ENCODE measurements at regions not wholly inside any gene's neighbourhood (a gene's known extent, or its start where the extent isn't known, plus 50 kb on each side); places are given as distances from the start of the nearest gene placed in this dataset.

- Histone ChIP-seq H4K20me1 (replicated peaks; ENCODE audit: control insufficient read depth, extremely low read depth, insufficient read depth, low read length) (no peaks in the 10 kb centered on the region), H3K4me1 (ENCODE audit: control insufficient read depth, extremely low read depth, insufficient read depth, low read length) (no peaks in the 10 kb centered on the region), H3K27me3 (ENCODE audit: control insufficient read depth in 2 of 2, insufficient read depth in 2 of 2, low read length in 2 of 2) (no peaks in the 10 kb centered on the region), H3K79me2 (ENCODE audit: control insufficient read depth, insufficient read depth, low read length) (no peaks in the 10 kb centered on the region), H3K4me3 (replicated peaks in 1 of 3; ENCODE audit: insufficient read depth in 1 of 3, low read depth in 1 of 3, low read length in 3 of 3) (no peak overlapping the region), H3K27ac (ENCODE audit: insufficient read depth, low read depth, low read length) (no peak overlapping the region), H3K9me3 (replicated peaks; ENCODE audit: control insufficient read depth, insufficient read depth, low read length) (no peaks in the 10 kb centered on the region), H3K4me2 (ENCODE audit: insufficient read depth, low read length) (no peak overlapping the region), H3K36me3 (ENCODE audit: control insufficient read depth in 2 of 2, extremely low read depth in 1 of 2, insufficient read depth in 2 of 2, low read length in 2 of 2) (no peaks in the 10 kb centered on the region), H3K9me1 (replicated peaks; ENCODE audit: control insufficient read depth, extremely low read depth, insufficient read depth, low read length) (no peaks in the 10 kb centered on the region), H3K9ac (replicated peaks; ENCODE audit: extremely low read depth, insufficient read depth, low read length) (no peak overlapping the region), H2AFZ (ENCODE audit: low read depth, low read length) (no peak overlapping the region)
- intact Hi-C loops (cut with micrococcal nuclease) (no loop called here), dilution Hi-C loops (cut with MboI; ENCODE audit: extremely low pct_ligation_motif_present, low sequenced_read_pairs) (no loop called here)
- TF ChIP-seq FOS (IDR thresholded peaks at IDR 0.05; ENCODE audit: borderline replicate concordance, insufficient read depth, low read length) (no peak), CTCF (IDR thresholded peaks at IDR 0.05; ENCODE audit: extremely low read depth in 1 of 2, insufficient read depth in 1 of 2, low read depth in 1 of 2, low read length in 2 of 2) (no peak), GATA2 (IDR thresholded peaks at IDR 0.05; ENCODE audit: insufficient read depth, insufficient read length, low read depth, low read length) (no peak), JUN (IDR thresholded peaks at IDR 0.05; ENCODE audit: borderline replicate concordance, insufficient read depth, insufficient read length, low read depth) (no peak), POLR2A (IDR thresholded peaks at IDR 0.05; ENCODE audit: low read depth, low read length) (no peak), EZH2 (IDR thresholded peaks at IDR 0.05; ENCODE audit: borderline replicate concordance, low read depth, low read length, severe bottlenecking) (no peak), POLR2AphosphoS5 (IDR thresholded peaks at IDR 0.05; ENCODE audit: insufficient read depth, low read depth, low read length) (no peak), MYC (IDR thresholded peaks at IDR 0.05; ENCODE audit: low read depth, low read length) (no peak)
- TF ChIP-seq, protein P1, sequence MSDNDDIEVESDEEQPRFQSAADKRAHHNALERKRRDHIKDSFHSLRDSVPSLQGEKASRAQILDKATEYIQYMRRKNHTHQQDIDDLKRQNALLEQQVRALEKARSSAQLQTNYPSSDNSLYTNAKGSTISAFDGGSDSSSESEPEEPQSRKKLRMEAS (IDR thresholded peaks at IDR 0.05; ENCODE audit: insufficient read depth, insufficient read length) = no peak
- FAIRE-seq = no peak
- POLR2A ChIA-PET = no interaction called here
- CTCF ChIA-PET = interaction anchor here (1.7 kb wide), 1 partner anchor 16 kb away, joined by 3 read pairs; no protein-coding TSS in a partner anchor
- DNase-seq (ENCODE audit: low read depth, low spot score) = no peak
- BruUV-seq (replicated peaks) = no TSS peak
Observed at GRCh38 chr2:168373468-168373867, 82.6 kb upstream of the CERS6 start.

Measured in endothelial cell of umbilical vein (primary cell).